ENCODE measurements at regions not wholly inside any gene's neighbourhood (a gene's known extent, or its start where the extent isn't known, plus 50 kb on each side); places are given as distances from the start of the nearest gene placed in this dataset.

GRCh38 chr2:226362980-226363379 is 436.6 kb downstream of the IRS1 start:
- TF ChIP-seq CTCF (tag by site-specific recombination; IDR thresholded peaks at IDR 0.05) (no peak), ZNF433 (tag by site-specific recombination; IDR thresholded peaks at IDR 0.05; ENCODE audit: low read depth) (no peak), REST (tag by site-specific recombination; IDR thresholded peaks at IDR 0.05) (no peak), ZSCAN5A (tag by site-specific recombination; IDR thresholded peaks at IDR 0.05) (no peak), ZNF623 (tag by site-specific recombination; IDR thresholded peaks at IDR 0.05) (no peak), ZNF398 (tag by site-specific recombination; IDR thresholded peaks at IDR 0.05) (no peak), ZNF707 (tag by site-specific recombination; IDR thresholded peaks at IDR 0.05) (no peak), ZNF423 (tag by site-specific recombination; IDR thresholded peaks at IDR 0.05) (no peak)
